Keratinocyte (primary cell): ENCODE measurements at regions not wholly inside any gene's neighbourhood (a gene's known extent, or its start where the extent isn't known, plus 50 kb on each side); places are given as distances from the start of the nearest gene placed in this dataset.

ENCODE experiments used
- DNase-seq: peaks from one replicate; pipeline ENCODE4 v3.0.0-alpha.2; 2011; ENCODE audit warnings: low read depth, missing footprints, low spot score
- FAIRE-seq: peaks from 2 replicates; lab custom pipeline; 2011; peaks lifted over from hg19 to GRCh38; lab: Jason Lieb, UNC
- H2AFZ ChIP-seq: 2 replicates; pipeline ENCODE4 v1.6.0; 2012; ENCODE audit warnings: low read length, control low read depth, inconsistent platforms; ENCODE audit not compliant: control insufficient read depth
- H3K27ac ChIP-seq: 2 replicates; pipeline ENCODE4 v1.5.1; 2011; ENCODE audit warnings: low read length; ENCODE audit not compliant: control insufficient read depth, insufficient read depth
- H3K27me3 ChIP-seq: 3 replicates; pipeline ENCODE4 v1.6.0; 2011; ENCODE audit warnings: low read length; ENCODE audit not compliant: control insufficient read depth, insufficient read depth; ENCODE audit errors: extremely low read depth
- H3K36me3 ChIP-seq, 2 experiments: 2 replicates in 1 of 2; 3 replicates in 1 of 2; pipeline ENCODE4 v1.5.1; 2011; ENCODE audit warnings: low read length in 2 of 2, mild to moderate bottlenecking in 1 of 2; ENCODE audit not compliant: control insufficient read depth in 2 of 2, insufficient read depth in 2 of 2; ENCODE audit errors: extremely low read depth in 1 of 2
- H3K4me1 ChIP-seq: 3 replicates; pipeline ENCODE4 v1.5.1; 2011; ENCODE audit warnings: low read length; ENCODE audit not compliant: control insufficient read depth, insufficient read depth; ENCODE audit errors: extremely low read depth
- H3K4me2 ChIP-seq: 3 replicates; pipeline ENCODE4 v1.6.0; 2011; ENCODE audit warnings: low read depth, low read length; ENCODE audit not compliant: control insufficient read depth, insufficient read depth; ENCODE audit errors: extremely low read depth
- H3K4me3 ChIP-seq, 3 experiments: fragments of 200-600 bp in 1 of 3; sonication (generic) in 1 of 3; 2 replicates in 2 of 3; 3 replicates in 1 of 3; pipeline ENCODE4 v1.5.1; 2011 to 2016; ENCODE audit warnings: low read length in 3 of 3, mild to moderate bottlenecking in 3 of 3, control low read depth in 2 of 3, inconsistent platforms in 1 of 3, low read depth in 1 of 3, mixed read lengths in 1 of 3, mixed run types in 1 of 3, moderate library complexity in 1 of 3; ENCODE audit not compliant: control insufficient read depth in 2 of 3, insufficient read depth in 2 of 3; ENCODE audit errors: extremely low read depth in 1 of 3
- H3K79me2 ChIP-seq: 2 replicates; pipeline ENCODE4 v1.6.0; 2012; ENCODE audit warnings: low read length; ENCODE audit not compliant: control insufficient read depth, insufficient read depth
- H3K9ac ChIP-seq: 3 replicates; pipeline ENCODE4 v1.6.0; 2011; ENCODE audit warnings: low read length; ENCODE audit not compliant: control insufficient read depth, insufficient read depth; ENCODE audit errors: extremely low read depth
- H3K9me1 ChIP-seq: 3 replicates; pipeline ENCODE4 v1.6.0; 2011; ENCODE audit warnings: low read length; ENCODE audit not compliant: control insufficient read depth, insufficient read depth; ENCODE audit errors: extremely low read depth
- H3K9me3 ChIP-seq: 2 replicates; pipeline ENCODE4 v1.5.1; 2012; ENCODE audit warnings: low read depth, low read length; ENCODE audit not compliant: control insufficient read depth
- H4K20me1 ChIP-seq: 3 replicates; pipeline ENCODE4 v1.6.0; 2011; ENCODE audit warnings: low read length; ENCODE audit not compliant: control insufficient read depth, insufficient read depth; ENCODE audit errors: extremely low read depth
- EZH2 ChIP-seq: IDR thresholded peaks from one replicate; pipeline ENCODE4 v1.6.1; 2012; ENCODE audit warnings: inconsistent platforms, mild to moderate bottlenecking, low read length, moderate library complexity
- dilution Hi-C: fragments of 300-500 bp; cut with MboI; formaldehyde crosslinking; loops from one replicate; pipeline ENCODE4 v1.7.0; 2020; ENCODE audit warnings: low sequenced_read_pairs; ENCODE audit not compliant: extremely low pct_ligation_motif_present
- TF ChIP-seq, protein P1 (sequence below), 3 experiments: IDR thresholded peaks in 1 of 3; conservative IDR thresholded peaks in 1 of 3; optimal IDR thresholded peaks in 1 of 3; 2 replicates in 2 of 3; 3 replicates in 1 of 3; pipeline versions ENCODE3 to v1.5.1; 2011; ENCODE audit warnings: low read length in 3 of 3, mild to moderate bottlenecking in 3 of 3, moderate library complexity in 2 of 3, control low read depth in 1 of 3, inconsistent platforms in 1 of 3; ENCODE audit not compliant: insufficient read depth in 2 of 3; ENCODE audit errors: extremely low read depth in 1 of 3

DNA sequence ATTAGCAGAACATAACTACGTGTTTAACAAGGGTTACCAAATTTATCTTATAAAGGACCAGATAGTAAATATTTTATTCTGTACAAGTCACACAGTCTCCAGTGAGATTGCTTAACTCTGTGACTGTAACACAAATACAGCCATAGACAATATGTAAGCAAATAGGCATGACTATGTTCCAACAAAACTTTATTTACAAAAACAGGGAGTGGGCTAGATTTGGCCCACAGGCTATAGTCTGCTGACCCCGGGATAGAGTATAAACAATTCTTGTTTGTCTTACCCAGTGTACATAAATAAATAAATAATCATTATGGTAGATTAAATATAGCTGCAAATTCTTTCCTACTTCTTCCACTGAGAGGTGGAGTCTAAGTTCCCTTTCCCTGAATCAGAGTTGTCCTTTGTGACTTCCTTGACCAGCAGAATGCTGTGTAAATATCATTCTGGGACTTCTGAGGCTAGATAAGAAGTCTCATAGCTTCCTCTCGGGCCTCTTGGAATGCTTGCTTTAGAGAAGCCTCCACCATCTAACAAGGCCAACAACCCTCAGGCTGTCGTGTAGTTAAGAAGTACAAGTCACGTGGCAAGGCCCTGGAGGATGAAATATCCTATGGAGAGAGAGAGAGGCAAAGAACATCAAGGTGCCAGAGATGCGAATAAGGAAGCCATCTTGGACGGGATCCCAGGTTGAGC lies 59.1 kb upstream of the TMEM244 start:
- dilution Hi-C loops: no loop called here
- no peak overlapping the region for H3K4me2 ChIP-seq
- no peak overlapping the region for H3K4me3 ChIP-seq
- no peak overlapping the region for H3K9ac ChIP-seq
- H3K36me3 ChIP-seq: no peaks in the 10 kb centered on the region
- TF ChIP-seq, protein P1, sequence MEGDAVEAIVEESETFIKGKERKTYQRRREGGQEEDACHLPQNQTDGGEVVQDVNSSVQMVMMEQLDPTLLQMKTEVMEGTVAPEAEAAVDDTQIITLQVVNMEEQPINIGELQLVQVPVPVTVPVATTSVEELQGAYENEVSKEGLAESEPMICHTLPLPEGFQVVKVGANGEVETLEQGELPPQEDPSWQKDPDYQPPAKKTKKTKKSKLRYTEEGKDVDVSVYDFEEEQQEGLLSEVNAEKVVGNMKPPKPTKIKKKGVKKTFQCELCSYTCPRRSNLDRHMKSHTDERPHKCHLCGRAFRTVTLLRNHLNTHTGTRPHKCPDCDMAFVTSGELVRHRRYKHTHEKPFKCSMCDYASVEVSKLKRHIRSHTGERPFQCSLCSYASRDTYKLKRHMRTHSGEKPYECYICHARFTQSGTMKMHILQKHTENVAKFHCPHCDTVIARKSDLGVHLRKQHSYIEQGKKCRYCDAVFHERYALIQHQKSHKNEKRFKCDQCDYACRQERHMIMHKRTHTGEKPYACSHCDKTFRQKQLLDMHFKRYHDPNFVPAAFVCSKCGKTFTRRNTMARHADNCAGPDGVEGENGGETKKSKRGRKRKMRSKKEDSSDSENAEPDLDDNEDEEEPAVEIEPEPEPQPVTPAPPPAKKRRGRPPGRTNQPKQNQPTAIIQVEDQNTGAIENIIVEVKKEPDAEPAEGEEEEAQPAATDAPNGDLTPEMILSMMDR (optimal IDR thresholded peaks at IDR 0.05 in 1 of 3, IDR thresholded peaks at IDR 0.05 in 1 of 3, conservative IDR thresholded peaks at IDR 0.05 in 1 of 3; ENCODE audit: extremely low read depth in 1 of 3, insufficient read depth in 2 of 3, low read length in 3 of 3): no peak
- TF ChIP-seq EZH2: no peak
- FAIRE-seq (no peak), DNase-seq (no peak)
- H3K4me1 ChIP-seq: no peaks in the 10 kb centered on the region
- no peaks in the 10 kb centered on the region for H3K27me3 ChIP-seq
- no peak overlapping the region for H3K27ac ChIP-seq
- no peaks in the 10 kb centered on the region for H3K79me2 ChIP-seq
- H4K20me1 ChIP-seq: no peaks in the 10 kb centered on the region
- no peak overlapping the region for H2AFZ ChIP-seq
- H3K9me3 ChIP-seq: no peaks in the 10 kb centered on the region
- H3K9me1 ChIP-seq: no peaks in the 10 kb centered on the region

DNA sequence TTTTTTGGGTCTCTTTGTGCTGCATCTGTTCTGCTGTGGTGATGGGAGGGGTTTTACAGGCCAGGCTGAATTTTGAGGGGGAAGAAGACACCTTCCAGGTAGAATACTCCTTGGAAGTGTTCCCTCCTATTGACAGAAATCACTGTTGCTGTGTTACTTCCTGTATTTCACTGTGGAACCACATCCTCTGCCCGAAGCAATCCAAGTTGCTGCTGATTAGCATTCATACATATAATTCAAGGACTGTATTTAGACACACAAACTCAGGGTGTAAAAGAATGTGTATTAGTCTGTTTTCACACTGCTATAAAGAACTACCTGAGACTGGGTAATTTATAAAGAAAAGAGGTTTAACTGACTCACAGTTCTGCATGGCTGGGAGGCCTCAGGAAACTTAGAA lies 50.6 kb upstream of the TMEM244 start:
- TF ChIP-seq, protein P1 (optimal IDR thresholded peaks at IDR 0.05 in 1 of 3, IDR thresholded peaks at IDR 0.05 in 1 of 3, conservative IDR thresholded peaks at IDR 0.05 in 1 of 3; ENCODE audit: extremely low read depth in 1 of 3, insufficient read depth in 2 of 3, low read length in 3 of 3): no peak
- no peak for TF ChIP-seq EZH2
- no peak for DNase-seq
- Histone ChIP-seq H3K36me3 (no peaks in the 10 kb centered on the region), H4K20me1 (no peaks in the 10 kb centered on the region), H2AFZ (peak overlapping the region; percentile 89), H3K4me3 (no peak overlapping the region), H3K27me3 (no peaks in the 10 kb centered on the region), H3K27ac (no peak overlapping the region), H3K4me1 (peaks cover 2% of the 10 kb centered on the region), H3K9me3 (no peaks in the 10 kb centered on the region), H3K9me1 (no peaks in the 10 kb centered on the region), H3K79me2 (no peaks in the 10 kb centered on the region), H3K9ac (no peak overlapping the region), H3K4me2 (peak overlapping the region; percentile 27)
- dilution Hi-C loops: no loop called here
- peak; percentile 48 for FAIRE-seq
